ENCODE measurements at regions not wholly inside any gene's neighbourhood (a gene's known extent, or its start where the extent isn't known, plus 50 kb on each side); places are given as distances from the start of the nearest gene placed in this dataset.

DNA sequence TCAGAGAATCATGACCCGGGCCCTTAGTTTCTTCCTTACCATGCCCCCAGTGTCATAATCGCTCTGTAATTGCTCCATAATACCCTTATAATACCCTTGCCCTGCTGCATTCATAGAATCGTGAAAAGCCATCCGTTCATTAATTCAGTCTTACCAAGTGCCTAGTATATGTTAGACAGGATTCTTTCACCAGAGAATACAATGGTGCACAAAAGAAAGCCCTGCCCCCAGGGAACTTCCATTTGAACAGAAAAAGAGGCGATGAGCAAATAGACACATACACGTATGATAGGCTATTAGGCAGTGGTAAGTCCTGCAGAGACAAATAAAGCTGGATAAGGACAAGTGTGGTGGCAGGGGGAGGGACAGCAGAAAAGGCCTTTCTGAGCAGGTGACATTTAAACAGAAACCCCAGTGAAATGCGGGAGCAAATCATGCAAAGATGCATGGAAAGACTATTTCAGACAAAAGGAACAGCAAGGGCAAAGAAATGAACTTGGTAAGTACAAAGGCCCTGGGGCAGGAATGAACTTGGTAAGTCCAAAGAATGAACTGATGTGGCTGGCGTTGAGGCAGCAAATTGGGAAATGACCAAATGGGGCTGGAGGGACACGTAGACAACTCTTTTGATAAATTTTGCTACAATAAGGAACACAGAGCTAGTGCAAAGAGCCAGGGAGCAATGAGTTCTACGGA, 74.6 kb upstream of the CREB3L1 start:
- H3K4me3 ChIP-seq (replicated peaks in 1 of 3; ENCODE audit: insufficient read depth in 1 of 3, low read depth in 1 of 3, low read length in 3 of 3) = no peak overlapping the region
- H3K36me3 ChIP-seq (ENCODE audit: control insufficient read depth in 2 of 2, extremely low read depth in 1 of 2, insufficient read depth in 2 of 2, low read length in 2 of 2) = no peaks in the 10 kb centered on the region
- H3K79me2 ChIP-seq (ENCODE audit: control insufficient read depth, insufficient read depth, low read length) = no peaks in the 10 kb centered on the region
- dilution Hi-C loops (cut with MboI; ENCODE audit: extremely low pct_ligation_motif_present, low sequenced_read_pairs) (no loop called here), intact Hi-C loops (cut with micrococcal nuclease) (no loop called here)
- H4K20me1 ChIP-seq (replicated peaks; ENCODE audit: control insufficient read depth, extremely low read depth, insufficient read depth, low read length) = no peaks in the 10 kb centered on the region
- no peak for TF ChIP-seq JUN (IDR thresholded peaks at IDR 0.05; ENCODE audit: borderline replicate concordance, insufficient read depth, insufficient read length, low read depth)
- no peak for TF ChIP-seq EZH2 (IDR thresholded peaks at IDR 0.05; ENCODE audit: borderline replicate concordance, low read depth, low read length, severe bottlenecking)
- TF ChIP-seq GATA2 (IDR thresholded peaks at IDR 0.05; ENCODE audit: insufficient read depth, insufficient read length, low read depth, low read length) = no peak
- TF ChIP-seq FOS (IDR thresholded peaks at IDR 0.05; ENCODE audit: borderline replicate concordance, insufficient read depth, low read length) = no peak
- TF ChIP-seq, protein P1, sequence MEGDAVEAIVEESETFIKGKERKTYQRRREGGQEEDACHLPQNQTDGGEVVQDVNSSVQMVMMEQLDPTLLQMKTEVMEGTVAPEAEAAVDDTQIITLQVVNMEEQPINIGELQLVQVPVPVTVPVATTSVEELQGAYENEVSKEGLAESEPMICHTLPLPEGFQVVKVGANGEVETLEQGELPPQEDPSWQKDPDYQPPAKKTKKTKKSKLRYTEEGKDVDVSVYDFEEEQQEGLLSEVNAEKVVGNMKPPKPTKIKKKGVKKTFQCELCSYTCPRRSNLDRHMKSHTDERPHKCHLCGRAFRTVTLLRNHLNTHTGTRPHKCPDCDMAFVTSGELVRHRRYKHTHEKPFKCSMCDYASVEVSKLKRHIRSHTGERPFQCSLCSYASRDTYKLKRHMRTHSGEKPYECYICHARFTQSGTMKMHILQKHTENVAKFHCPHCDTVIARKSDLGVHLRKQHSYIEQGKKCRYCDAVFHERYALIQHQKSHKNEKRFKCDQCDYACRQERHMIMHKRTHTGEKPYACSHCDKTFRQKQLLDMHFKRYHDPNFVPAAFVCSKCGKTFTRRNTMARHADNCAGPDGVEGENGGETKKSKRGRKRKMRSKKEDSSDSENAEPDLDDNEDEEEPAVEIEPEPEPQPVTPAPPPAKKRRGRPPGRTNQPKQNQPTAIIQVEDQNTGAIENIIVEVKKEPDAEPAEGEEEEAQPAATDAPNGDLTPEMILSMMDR (IDR thresholded peaks at IDR 0.05; ENCODE audit: extremely low read depth in 1 of 2, insufficient read depth in 1 of 2, low read depth in 1 of 2, low read length in 2 of 2) = no peak
- no peak for TF ChIP-seq POLR2AphosphoS5 (IDR thresholded peaks at IDR 0.05; ENCODE audit: insufficient read depth, low read depth, low read length)
- TF ChIP-seq MYC (IDR thresholded peaks at IDR 0.05; ENCODE audit: low read depth, low read length) = no peak
- no peak for TF ChIP-seq POLR2A (IDR thresholded peaks at IDR 0.05; ENCODE audit: low read depth, low read length)
- TF ChIP-seq, protein P2, sequence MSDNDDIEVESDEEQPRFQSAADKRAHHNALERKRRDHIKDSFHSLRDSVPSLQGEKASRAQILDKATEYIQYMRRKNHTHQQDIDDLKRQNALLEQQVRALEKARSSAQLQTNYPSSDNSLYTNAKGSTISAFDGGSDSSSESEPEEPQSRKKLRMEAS (IDR thresholded peaks at IDR 0.05; ENCODE audit: insufficient read depth, insufficient read length) = no peak
- H3K27me3 ChIP-seq (ENCODE audit: control insufficient read depth in 2 of 2, insufficient read depth in 2 of 2, low read length in 2 of 2) = peaks cover 6 to 7% of the 10 kb centered on the region in 2 experiments
- H3K4me2 ChIP-seq (ENCODE audit: insufficient read depth, low read length) = no peak overlapping the region
- no peaks in the 10 kb centered on the region for H3K9me3 ChIP-seq (replicated peaks; ENCODE audit: control insufficient read depth, insufficient read depth, low read length)
- BruUV-seq (replicated peaks) = no TSS peak
- no peak for DNase-seq (ENCODE audit: low read depth, low spot score)
- ChIA-PET CTCF (no interaction called here), POLR2A (no interaction called here)
- no peak overlapping the region for H3K27ac ChIP-seq (ENCODE audit: insufficient read depth, low read depth, low read length)
- H3K9me1 ChIP-seq (replicated peaks; ENCODE audit: control insufficient read depth, extremely low read depth, insufficient read depth, low read length) = no peaks in the 10 kb centered on the region
- H3K4me1 ChIP-seq (ENCODE audit: control insufficient read depth, extremely low read depth, insufficient read depth, low read length) = no peaks in the 10 kb centered on the region
- H3K9ac ChIP-seq (replicated peaks; ENCODE audit: extremely low read depth, insufficient read depth, low read length) = no peak overlapping the region
- no peak overlapping the region for H2AFZ ChIP-seq (ENCODE audit: low read depth, low read length)
- no peak for FAIRE-seq

All from endothelial cell of umbilical vein (primary cell).